Stimulated activated CD4-positive, alpha-beta T cell treated with anti-CD3 and anti-CD28 coated beads, Interleukin-1b, Interleukin-23, amount 100 ng/mL, for 48 hours (primary cell): ENCODE measurements at regions not wholly inside any gene's neighbourhood (a gene's known extent, or its start where the extent isn't known, plus 50 kb on each side); places are given as distances from the start of the nearest gene placed in this dataset.

Source experiments
- DNase-seq: peaks from one replicate; pipeline ENCODE4 v3.0.0-alpha.2; 2020

- DNase-seq, result no peak
These were observed 469.1 kb downstream of the DHX35 start for GRCh38 chr20:39431091-39431880.

GRCh38 chr20:39429726-39430125 lies 467.6 kb downstream of the DHX35 start:
- no peak for DNase-seq

- no peak for DNase-seq
These were observed 463.0 kb downstream of the DHX35 start for GRCh38 chr20:39424962-39425678.

GRCh38 chr20:39421571-39422105 lies 459.5 kb downstream of the DHX35 start:
- no peak for DNase-seq

- DNase-seq, result no peak
These were observed 449.9 kb downstream of the DHX35 start for GRCh38 chr20:39412091-39412490.

GRCh38 chr20:39399463-39399862 lies 437.3 kb downstream of the DHX35 start:
- no peak for DNase-seq

- no peak for DNase-seq
These were observed 436.5 kb downstream of the DHX35 start for GRCh38 chr20:39398656-39399055.

GRCh38 chr20:39397646-39398045 lies 435.5 kb downstream of the DHX35 start:
- DNase-seq, result no peak

GRCh38 chr20:39395478-39396291 lies 433.5 kb downstream of the DHX35 start:
- no peak for DNase-seq

GRCh38 chr20:39394461-39394860 lies 432.3 kb downstream of the DHX35 start:
- no peak for DNase-seq

GRCh38 chr20:39390186-39390585 lies 428.0 kb downstream of the DHX35 start:
- no peak for DNase-seq

GRCh38 chr20:39381595-39381994 lies 419.5 kb downstream of the DHX35 start:
- no peak for DNase-seq

- DNase-seq, result no peak
These were observed 416.6 kb downstream of the DHX35 start for GRCh38 chr20:39378776-39379175.

- DNase-seq, result no peak
These were observed 414.6 kb downstream of the DHX35 start for GRCh38 chr20:39376788-39377187.

GRCh38 chr20:39364320-39364719 lies 402.2 kb downstream of the DHX35 start:
- no peak for DNase-seq

- DNase-seq, result no peak
These were observed 398.0 kb downstream of the DHX35 start for GRCh38 chr20:39359981-39360620.

- DNase-seq, result no peak
These were observed 395.9 kb downstream of the DHX35 start for GRCh38 chr20:39358052-39358451.

GRCh38 chr20:39356908-39357307 lies 394.8 kb downstream of the DHX35 start:
- no peak for DNase-seq

GRCh38 chr20:39349240-39349639 lies 387.1 kb downstream of the DHX35 start:
- DNase-seq, result no peak

- no peak for DNase-seq
These were observed 385.5 kb downstream of the DHX35 start for GRCh38 chr20:39347626-39348025.

GRCh38 chr20:39342463-39342862 lies 380.3 kb downstream of the DHX35 start:
- DNase-seq, result no peak

GRCh38 chr20:39338469-39339376 lies 376.6 kb downstream of the DHX35 start:
- no peak for DNase-seq
